SU-DHL-6 (cell line): ENCODE measurements at regions not wholly inside any gene's neighbourhood (a gene's known extent, or its start where the extent isn't known, plus 50 kb on each side); places are given as distances from the start of the nearest gene placed in this dataset.

Source experiments
- H2AFZ ChIP-seq: fragments of 200-600 bp; sonication (generic); 2 replicates; pipeline ENCODE4 v1.6.1; 2014; ENCODE audit warnings: low read depth, mild to moderate bottlenecking, moderate library complexity, mixed read lengths, antibody characterized with exemption, low read length; ENCODE audit not compliant: severe bottlenecking
- H3F3A ChIP-seq: fragments of 200-600 bp; shearing (Covaris generic); 2 replicates; pipeline ENCODE4 v1.6.0; 2016; ENCODE audit warnings: antibody characterized with exemption, mild to moderate bottlenecking; ENCODE audit not compliant: insufficient read depth
- H3K27ac ChIP-seq: fragments of 200-600 bp; sonication (generic); 2 replicates; pipeline ENCODE4 v1.5.1; 2016; ENCODE audit warnings: low read depth, mild to moderate bottlenecking, low read length, moderate library complexity, mixed read lengths
- H3K27me3 ChIP-seq: fragments of 200-600 bp; sonication (generic), shearing (Covaris generic); 2 replicates; pipeline ENCODE4 v1.6.0; 2014; ENCODE audit warnings: mild to moderate bottlenecking, low read length
- H3K36me3 ChIP-seq: fragments of 200-600 bp; sonication (generic); 2 replicates; pipeline ENCODE4 v1.6.1; 2014; ENCODE audit warnings: mild to moderate bottlenecking, low read length, mixed read lengths
- H3K4me2 ChIP-seq: fragments of 300-600, 200-600 bp; shearing (Covaris generic), sonication (generic); 2 replicates; pipeline ENCODE4 v1.6.0; 2014; ENCODE audit warnings: low read length, low read depth, mild to moderate bottlenecking; ENCODE audit not compliant: poor library complexity, severe bottlenecking
- H3K4me3 ChIP-seq: fragments of 200-600 bp; sonication (generic); 2 replicates; pipeline ENCODE4 v1.5.1; 2014; ENCODE audit warnings: antibody characterized with exemption, low read length, mild to moderate bottlenecking, mixed read lengths; ENCODE audit not compliant: insufficient read depth, poor library complexity, severe bottlenecking
- H3K79me2 ChIP-seq: fragments of 200-600 bp; sonication (generic); 2 replicates; pipeline ENCODE4 v1.6.1; 2014; ENCODE audit warnings: mild to moderate bottlenecking, low read length, moderate library complexity; ENCODE audit not compliant: insufficient read depth
- H3K9ac ChIP-seq: fragments of 200-600 bp; sonication (generic); 2 replicates; pipeline ENCODE4 v1.7.0; 2014; ENCODE audit warnings: mild to moderate bottlenecking, low read length
- H3K9me2 ChIP-seq: fragments of 200-600 bp; sonication (generic); replicated peaks from 2 replicates; pipeline ENCODE4 v1.6.1; 2014; ENCODE audit warnings: low read length; ENCODE audit not compliant: insufficient read depth
- H3K9me3 ChIP-seq: fragments of 200-600 bp; sonication (generic); 2 replicates; pipeline ENCODE4 v1.6.1; 2014; ENCODE audit warnings: low read length, mixed read lengths; ENCODE audit not compliant: insufficient read depth
- H4K20me1 ChIP-seq: fragments of 200-600 bp; sonication (generic); 2 replicates; pipeline ENCODE4 v1.6.1; 2014; ENCODE audit warnings: low read depth, mild to moderate bottlenecking, antibody characterized with exemption, low read length, moderate library complexity, mixed read lengths
- EZH2phosphoT487 ChIP-seq: fragments of 200-600 bp; sonication (generic), shearing (Covaris generic); conservative IDR thresholded peaks from 2 replicates; pipeline ENCODE4 v1.6.1; 2018; ENCODE audit warnings: mild to moderate bottlenecking, antibody characterized with exemption, low read length, moderate library complexity, mixed read lengths
- TF ChIP-seq, protein P1 (sequence below): fragments of 200-600 bp; sonication (generic); IDR thresholded peaks from one replicate; pipeline ENCODE4 v1.5.1; 2017; ENCODE audit warnings: antibody characterized with exemption, mild to moderate bottlenecking, low read length, moderate library complexity; ENCODE audit not compliant: insufficient read depth, poor library complexity, severe bottlenecking

DNA sequence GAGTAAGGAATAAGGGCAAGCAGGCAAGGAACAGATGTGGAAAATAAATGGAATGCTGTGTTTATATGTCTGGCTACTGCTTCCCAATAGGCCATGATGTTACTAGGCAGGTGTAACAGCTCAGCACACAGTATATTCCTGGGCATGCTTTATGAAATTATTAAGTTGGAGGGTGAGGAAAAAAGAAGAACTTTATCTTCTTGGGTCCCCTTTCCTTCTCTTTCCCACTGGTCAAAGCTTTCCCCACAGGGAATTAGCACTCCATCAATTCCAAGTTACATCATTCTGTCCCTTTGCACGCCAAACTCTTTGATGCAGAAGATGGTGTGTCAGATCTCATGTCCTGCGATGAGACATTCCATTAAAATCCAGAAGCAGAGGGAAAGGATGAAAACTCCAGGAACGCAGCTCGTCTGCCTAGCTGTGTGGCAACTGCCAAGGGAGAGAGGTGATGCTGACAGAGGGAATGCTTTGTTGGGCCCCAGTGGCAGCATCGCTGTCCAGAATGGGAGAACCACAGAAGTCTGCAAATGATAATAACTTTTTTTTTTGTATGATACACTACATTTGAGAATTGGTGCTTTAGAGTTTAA is 447.3 kb upstream of the ARRDC3 start:
- Histone ChIP-seq H3K27me3 (no peaks in the 10 kb centered on the region), H3K9ac (no peak overlapping the region), H3K9me3 (no peaks in the 10 kb centered on the region), H3K36me3 (no peaks in the 10 kb centered on the region), H3K27ac (no peak overlapping the region), H3K4me2 (no peak overlapping the region), H3K4me3 (no peak overlapping the region), H2AFZ (no peak overlapping the region), H3K79me2 (no peaks in the 10 kb centered on the region), H4K20me1 (no peaks in the 10 kb centered on the region), H3F3A (no peaks in the 10 kb centered on the region), H3K9me2 (no peaks in the 10 kb centered on the region)
- TF ChIP-seq, protein P1, sequence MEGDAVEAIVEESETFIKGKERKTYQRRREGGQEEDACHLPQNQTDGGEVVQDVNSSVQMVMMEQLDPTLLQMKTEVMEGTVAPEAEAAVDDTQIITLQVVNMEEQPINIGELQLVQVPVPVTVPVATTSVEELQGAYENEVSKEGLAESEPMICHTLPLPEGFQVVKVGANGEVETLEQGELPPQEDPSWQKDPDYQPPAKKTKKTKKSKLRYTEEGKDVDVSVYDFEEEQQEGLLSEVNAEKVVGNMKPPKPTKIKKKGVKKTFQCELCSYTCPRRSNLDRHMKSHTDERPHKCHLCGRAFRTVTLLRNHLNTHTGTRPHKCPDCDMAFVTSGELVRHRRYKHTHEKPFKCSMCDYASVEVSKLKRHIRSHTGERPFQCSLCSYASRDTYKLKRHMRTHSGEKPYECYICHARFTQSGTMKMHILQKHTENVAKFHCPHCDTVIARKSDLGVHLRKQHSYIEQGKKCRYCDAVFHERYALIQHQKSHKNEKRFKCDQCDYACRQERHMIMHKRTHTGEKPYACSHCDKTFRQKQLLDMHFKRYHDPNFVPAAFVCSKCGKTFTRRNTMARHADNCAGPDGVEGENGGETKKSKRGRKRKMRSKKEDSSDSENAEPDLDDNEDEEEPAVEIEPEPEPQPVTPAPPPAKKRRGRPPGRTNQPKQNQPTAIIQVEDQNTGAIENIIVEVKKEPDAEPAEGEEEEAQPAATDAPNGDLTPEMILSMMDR: no peak
- no peak for TF ChIP-seq EZH2phosphoT487

DNA sequence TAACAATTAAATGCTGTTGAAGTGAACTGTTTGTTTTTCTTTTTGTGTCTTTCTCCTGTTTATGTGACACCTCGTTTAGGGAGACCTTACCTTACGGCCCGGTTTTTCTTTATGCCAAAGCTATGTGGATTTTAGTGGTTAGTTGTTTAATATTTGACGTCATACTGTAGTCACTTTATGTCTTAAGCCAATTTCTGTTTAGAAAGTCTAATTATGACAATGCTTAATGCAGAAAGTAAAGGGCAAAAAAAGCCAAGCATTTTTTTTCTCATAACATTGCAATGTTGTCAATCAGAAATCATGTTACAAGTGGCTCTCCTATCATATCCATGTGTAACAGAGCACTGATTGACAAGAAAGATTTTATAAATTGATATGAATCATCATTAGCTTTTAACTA is 442.5 kb upstream of the ARRDC3 start:
- no peaks in the 10 kb centered on the region for H4K20me1 ChIP-seq
- no peak overlapping the region for H3K9ac ChIP-seq
- H3K36me3 ChIP-seq: no peaks in the 10 kb centered on the region; the same call in 1 of the 2 replicates
- H3F3A ChIP-seq: no peaks in the 10 kb centered on the region
- H3K9me3 ChIP-seq: no peaks in the 10 kb centered on the region
- no peaks in the 10 kb centered on the region for H3K79me2 ChIP-seq
- no peak overlapping the region for H3K27ac ChIP-seq
- no peak overlapping the region for H3K4me3 ChIP-seq
- H2AFZ ChIP-seq: no peak overlapping the region
- H3K27me3 ChIP-seq: no peaks in the 10 kb centered on the region
- H3K9me2 ChIP-seq: no peaks in the 10 kb centered on the region
- TF ChIP-seq, protein P1: no peak
- TF ChIP-seq EZH2phosphoT487: no peak
- H3K4me2 ChIP-seq: no peak overlapping the region

DNA sequence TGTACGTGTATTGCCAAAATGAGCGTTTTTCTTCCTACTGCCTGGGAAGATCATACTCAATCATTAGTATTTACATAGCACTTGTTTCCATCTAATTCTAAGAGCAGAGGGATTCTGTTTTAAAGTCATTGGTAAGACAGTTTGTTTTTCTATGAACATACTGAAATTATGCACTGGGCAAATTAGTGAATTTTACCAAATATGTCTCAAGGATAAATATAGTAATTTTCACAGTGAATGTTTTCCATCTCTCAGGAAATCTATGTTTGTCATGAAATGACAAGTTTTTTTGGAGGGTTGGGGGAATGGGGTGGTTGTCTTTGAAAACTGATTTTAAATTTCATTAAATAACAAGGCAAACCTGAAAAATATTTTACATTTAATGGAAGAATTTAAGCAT is 441.3 kb upstream of the ARRDC3 start:
- no peaks in the 10 kb centered on the region for H3K9me2 ChIP-seq
- no peak overlapping the region for H3K27ac ChIP-seq
- no peak overlapping the region for H3K4me2 ChIP-seq
- H3K9me3 ChIP-seq: no peaks in the 10 kb centered on the region
- TF ChIP-seq EZH2phosphoT487: no peak
- TF ChIP-seq, protein P1: no peak
- no peaks in the 10 kb centered on the region for H3K79me2 ChIP-seq
- H4K20me1 ChIP-seq: no peaks in the 10 kb centered on the region
- H3F3A ChIP-seq: no peaks in the 10 kb centered on the region
- H3K4me3 ChIP-seq: no peak overlapping the region
- H3K27me3 ChIP-seq: no peaks in the 10 kb centered on the region
- H2AFZ ChIP-seq: no peak overlapping the region
- H3K36me3 ChIP-seq: no peaks in the 10 kb centered on the region; the same call in 1 of the 2 replicates
- no peak overlapping the region for H3K9ac ChIP-seq
